Neural cell (in vitro differentiated cells): ENCODE measurements at regions not wholly inside any gene's neighbourhood (a gene's known extent, or its start where the extent isn't known, plus 50 kb on each side); places are given as distances from the start of the nearest gene placed in this dataset.

ENCODE experiments used
- H2AFZ ChIP-seq: fragments of 200-600, 300-800 bp; sonication (generic), shearing (Covaris generic); 2 replicates; pipeline ENCODE4 v1.6.0; 2014; ENCODE audit warnings: low read depth, mild to moderate bottlenecking, antibody characterized with exemption, low read length, moderate library complexity
- H3F3A ChIP-seq: fragments of 200-600 bp; shearing (Covaris generic); 2 replicates; pipeline ENCODE4 v1.6.1; 2016; ENCODE audit warnings: mild to moderate bottlenecking, moderate library complexity, mixed read lengths, antibody characterized with exemption, low read length; ENCODE audit not compliant: insufficient read depth, poor library complexity, severe bottlenecking
- H3K27ac ChIP-seq: fragments of 200-600, 300-800 bp; sonication (generic), shearing (Covaris generic); 2 replicates; pipeline ENCODE4 v1.5.1; 2014; ENCODE audit warnings: mild to moderate bottlenecking, low read length, moderate library complexity
- H3K27me3 ChIP-seq: fragments of 300-800, 200-600 bp; sonication (generic), shearing (Covaris generic); 2 replicates; pipeline ENCODE4 v1.6.0; 2014; ENCODE audit warnings: mild to moderate bottlenecking, low read depth, low read length, moderate library complexity; ENCODE audit not compliant: insufficient read depth
- H3K36me3 ChIP-seq: fragments of 300-800, 200-600 bp; sonication (generic), shearing (Covaris generic); 2 replicates; pipeline ENCODE4 v1.5.1; 2014; ENCODE audit warnings: mild to moderate bottlenecking, antibody characterized with exemption, low read length, moderate library complexity; ENCODE audit not compliant: insufficient read depth
- H3K4me2 ChIP-seq: fragments of 300-800, 200-600 bp; sonication (generic), shearing (Covaris generic); 2 replicates; pipeline ENCODE4 v1.6.0; 2014; ENCODE audit warnings: mild to moderate bottlenecking, low read length
- H3K4me3 ChIP-seq: fragments of 300-800, 200-600 bp; sonication (generic), shearing (Covaris generic); 2 replicates; pipeline ENCODE4 v1.5.1; 2014; ENCODE audit warnings: mild to moderate bottlenecking, low read length, moderate library complexity
- H3K79me2 ChIP-seq: fragments of 200-600 bp; shearing (Covaris generic); replicated peaks from 2 replicates; pipeline ENCODE4 v1.6.0; 2014; ENCODE audit warnings: mild to moderate bottlenecking, low read length, moderate library complexity; ENCODE audit not compliant: insufficient read depth
- H3K9ac ChIP-seq: fragments of 300-800, 200-600 bp; sonication (generic), shearing (Covaris generic); 2 replicates; pipeline ENCODE4 v1.6.1; 2016; ENCODE audit warnings: mild to moderate bottlenecking, low read length, mixed read lengths
- H3K9me2 ChIP-seq: fragments of 200-600 bp; shearing (Covaris generic); 2 replicates; pipeline ENCODE4 v1.6.1; 2016; ENCODE audit warnings: mild to moderate bottlenecking, low read length, mixed read lengths; ENCODE audit not compliant: insufficient read depth
- H3K9me3 ChIP-seq: fragments of 200-600, 300-800 bp; sonication (generic), shearing (Covaris generic); 2 replicates; pipeline ENCODE4 v1.6.1; 2016; ENCODE audit warnings: mild to moderate bottlenecking, mixed run types, low read length, moderate library complexity, mixed read lengths
- H4K20me1 ChIP-seq: fragments of 200-600 bp; shearing (Covaris generic); 2 replicates; pipeline ENCODE4 v1.6.1; 2016; ENCODE audit warnings: mild to moderate bottlenecking, mixed run types; ENCODE audit not compliant: insufficient read depth
- EP300 ChIP-seq: fragments of 450-650 bp; conservative IDR thresholded peaks from 2 replicates; pipeline ENCODE4 v1.6.1; 2014; ENCODE audit warnings: antibody characterized with exemption, mild to moderate bottlenecking, moderate library complexity; ENCODE audit not compliant: poor library complexity, severe bottlenecking
- EZH2 ChIP-seq: fragments of 200-600, 300-800 bp; shearing (Covaris generic), sonication (generic); IDR thresholded peaks from 2 replicates; pipeline ENCODE4 v1.6.1; 2014; ENCODE audit warnings: antibody characterized with exemption, low read length, borderline replicate concordance, mild to moderate bottlenecking; ENCODE audit not compliant: insufficient read depth, poor library complexity, severe bottlenecking
- MXI1 ChIP-seq: fragments of 450-650 bp; conservative IDR thresholded peaks from 2 replicates; pipeline ENCODE4 v1.6.1; 2014; ENCODE audit warnings: antibody characterized with exemption, mild to moderate bottlenecking; ENCODE audit not compliant: poor library complexity, severe bottlenecking
- POLR2AphosphoS5 ChIP-seq: IDR thresholded peaks from 2 replicates; pipeline ENCODE4 v1.6.1; 2012
- RAD21 ChIP-seq: fragments of 450-650 bp; conservative IDR thresholded peaks from 2 replicates; pipeline ENCODE4 v1.6.1; 2014; ENCODE audit warnings: antibody characterized with exemption, mild to moderate bottlenecking, moderate library complexity
- SMC3 ChIP-seq: fragments of 450-650 bp; conservative IDR thresholded peaks from 2 replicates; pipeline ENCODE4 v1.6.1; 2014; ENCODE audit warnings: antibody characterized with exemption, mild to moderate bottlenecking, moderate library complexity; ENCODE audit not compliant: poor library complexity
- TAF1 ChIP-seq: IDR thresholded peaks from 2 replicates; pipeline ENCODE4 v1.6.1; 2012; ENCODE audit warnings: low read depth
- TF ChIP-seq, protein P1 (sequence below): fragments of 450-650 bp; IDR thresholded peaks from 2 replicates; pipeline ENCODE4 v1.5.1; 2014; ENCODE audit warnings: antibody characterized with exemption, mild to moderate bottlenecking, moderate library complexity; ENCODE audit not compliant: poor library complexity, severe bottlenecking
- TF ChIP-seq, protein P2 (sequence below): IDR thresholded peaks from 2 replicates; pipeline ENCODE4 v1.6.1; 2012; ENCODE audit warnings: borderline replicate concordance

DNA sequence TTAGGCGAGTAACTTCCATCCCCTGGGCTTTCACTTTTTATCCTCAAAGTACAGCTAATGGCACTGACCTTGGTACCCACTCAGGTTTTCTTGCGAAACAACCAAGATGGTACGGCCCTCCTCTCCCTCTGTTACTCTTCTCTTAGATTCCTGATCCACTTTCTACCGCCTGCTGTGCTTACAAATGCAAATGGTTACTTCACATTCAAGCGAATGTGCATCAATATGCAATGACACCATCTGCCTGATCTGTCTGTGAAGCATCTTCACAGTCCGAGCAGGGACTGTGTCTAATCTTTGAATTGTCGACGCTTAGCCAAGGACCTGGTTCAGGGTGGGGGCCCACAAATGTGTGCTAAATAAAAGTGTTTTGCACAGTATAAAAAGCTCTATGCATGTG, 112.2 kb downstream of the TRIB2 start:
- Histone ChIP-seq H3K36me3 (no peaks in the 10 kb centered on the region), H3F3A (no peaks in the 10 kb centered on the region), H3K27ac (peak overlapping the region; percentile 42), H4K20me1 (no peaks in the 10 kb centered on the region), H3K79me2 (no peaks in the 10 kb centered on the region), H2AFZ (no peak overlapping the region), H3K9me2 (no peaks in the 10 kb centered on the region), H3K27me3 (no peaks in the 10 kb centered on the region), H3K9me3 (no peaks in the 10 kb centered on the region), H3K4me2 (peak overlapping the region; percentile 42), H3K4me3 (peak overlapping the region; percentile 19), H3K9ac (peak overlapping the region; percentile 13)
- TF ChIP-seq EP300 (no peak), POLR2AphosphoS5 (peak; percentile 26)
- TF ChIP-seq, protein P1, sequence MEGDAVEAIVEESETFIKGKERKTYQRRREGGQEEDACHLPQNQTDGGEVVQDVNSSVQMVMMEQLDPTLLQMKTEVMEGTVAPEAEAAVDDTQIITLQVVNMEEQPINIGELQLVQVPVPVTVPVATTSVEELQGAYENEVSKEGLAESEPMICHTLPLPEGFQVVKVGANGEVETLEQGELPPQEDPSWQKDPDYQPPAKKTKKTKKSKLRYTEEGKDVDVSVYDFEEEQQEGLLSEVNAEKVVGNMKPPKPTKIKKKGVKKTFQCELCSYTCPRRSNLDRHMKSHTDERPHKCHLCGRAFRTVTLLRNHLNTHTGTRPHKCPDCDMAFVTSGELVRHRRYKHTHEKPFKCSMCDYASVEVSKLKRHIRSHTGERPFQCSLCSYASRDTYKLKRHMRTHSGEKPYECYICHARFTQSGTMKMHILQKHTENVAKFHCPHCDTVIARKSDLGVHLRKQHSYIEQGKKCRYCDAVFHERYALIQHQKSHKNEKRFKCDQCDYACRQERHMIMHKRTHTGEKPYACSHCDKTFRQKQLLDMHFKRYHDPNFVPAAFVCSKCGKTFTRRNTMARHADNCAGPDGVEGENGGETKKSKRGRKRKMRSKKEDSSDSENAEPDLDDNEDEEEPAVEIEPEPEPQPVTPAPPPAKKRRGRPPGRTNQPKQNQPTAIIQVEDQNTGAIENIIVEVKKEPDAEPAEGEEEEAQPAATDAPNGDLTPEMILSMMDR = no peak

DNA sequence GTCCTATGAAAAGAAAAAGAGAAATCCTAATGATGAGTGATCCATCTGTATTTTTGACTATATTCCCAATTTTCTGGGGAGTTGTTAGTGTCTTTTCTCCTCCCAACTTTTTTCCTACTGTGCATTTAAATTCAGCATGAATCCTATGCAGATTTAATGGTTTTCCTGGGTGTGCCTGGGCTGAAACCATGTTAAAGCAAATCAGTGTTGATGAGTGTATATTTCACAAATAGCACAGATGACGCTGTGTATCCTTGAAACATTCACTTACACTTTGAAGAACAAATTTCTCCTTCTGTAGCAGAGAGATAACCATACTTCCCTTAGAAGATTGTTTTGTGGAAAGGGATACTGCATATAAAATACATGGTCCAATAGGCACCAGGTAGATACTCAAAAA, 114.3 kb downstream of the TRIB2 start:
- Histone ChIP-seq H3K27me3 (no peaks in the 10 kb centered on the region), H2AFZ (no peak overlapping the region), H4K20me1 (no peaks in the 10 kb centered on the region), H3K9ac (no peak overlapping the region), H3K27ac (no peak overlapping the region), H3K4me3 (no peak overlapping the region), H3K9me2 (no peaks in the 10 kb centered on the region), H3K9me3 (no peaks in the 10 kb centered on the region), H3K36me3 (no peaks in the 10 kb centered on the region), H3F3A (no peaks in the 10 kb centered on the region), H3K79me2 (no peaks in the 10 kb centered on the region), H3K4me2 (no peak overlapping the region)
- TF ChIP-seq TAF1 (no peak), EP300 (peak; percentile 15)

DNA sequence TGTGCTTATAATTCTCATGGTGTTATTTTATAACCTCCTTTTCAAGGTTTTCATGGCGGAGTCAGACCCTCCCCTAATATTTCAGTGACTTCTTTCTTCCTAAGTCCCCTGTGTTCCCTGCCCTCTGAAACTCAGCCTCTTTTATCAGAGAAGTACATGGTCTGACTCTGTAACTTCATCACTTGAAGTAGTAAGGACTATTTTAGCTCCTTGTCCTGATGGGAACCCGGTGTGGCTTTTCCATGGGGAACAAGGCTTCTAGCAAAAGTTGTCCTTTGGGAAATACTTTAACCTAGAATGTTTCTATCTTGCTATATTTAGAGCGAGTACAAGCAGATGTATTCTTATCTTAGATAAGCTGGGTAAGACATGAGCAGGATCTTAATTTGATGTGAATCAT, 117.5 kb downstream of the TRIB2 start:
- H3K27me3 ChIP-seq = no peaks in the 10 kb centered on the region
- no peak overlapping the region for H3K4me2 ChIP-seq
- no peaks in the 10 kb centered on the region for H3K36me3 ChIP-seq
- H3F3A ChIP-seq = no peaks in the 10 kb centered on the region
- no peaks in the 10 kb centered on the region for H4K20me1 ChIP-seq
- no peaks in the 10 kb centered on the region for H3K79me2 ChIP-seq
- H3K4me3 ChIP-seq = no peak overlapping the region
- H3K9me3 ChIP-seq = no peaks in the 10 kb centered on the region
- H3K9me2 ChIP-seq = no peaks in the 10 kb centered on the region
- no peak overlapping the region for H3K27ac ChIP-seq
- no peak overlapping the region for H2AFZ ChIP-seq
- TF ChIP-seq, protein P1 = no peak
- TF ChIP-seq RAD21 (no peak), EZH2 (no peak), EP300 (no peak), MXI1 (no peak), SMC3 (no peak), TAF1 (no peak), POLR2AphosphoS5 (no peak)
- TF ChIP-seq, protein P2, sequence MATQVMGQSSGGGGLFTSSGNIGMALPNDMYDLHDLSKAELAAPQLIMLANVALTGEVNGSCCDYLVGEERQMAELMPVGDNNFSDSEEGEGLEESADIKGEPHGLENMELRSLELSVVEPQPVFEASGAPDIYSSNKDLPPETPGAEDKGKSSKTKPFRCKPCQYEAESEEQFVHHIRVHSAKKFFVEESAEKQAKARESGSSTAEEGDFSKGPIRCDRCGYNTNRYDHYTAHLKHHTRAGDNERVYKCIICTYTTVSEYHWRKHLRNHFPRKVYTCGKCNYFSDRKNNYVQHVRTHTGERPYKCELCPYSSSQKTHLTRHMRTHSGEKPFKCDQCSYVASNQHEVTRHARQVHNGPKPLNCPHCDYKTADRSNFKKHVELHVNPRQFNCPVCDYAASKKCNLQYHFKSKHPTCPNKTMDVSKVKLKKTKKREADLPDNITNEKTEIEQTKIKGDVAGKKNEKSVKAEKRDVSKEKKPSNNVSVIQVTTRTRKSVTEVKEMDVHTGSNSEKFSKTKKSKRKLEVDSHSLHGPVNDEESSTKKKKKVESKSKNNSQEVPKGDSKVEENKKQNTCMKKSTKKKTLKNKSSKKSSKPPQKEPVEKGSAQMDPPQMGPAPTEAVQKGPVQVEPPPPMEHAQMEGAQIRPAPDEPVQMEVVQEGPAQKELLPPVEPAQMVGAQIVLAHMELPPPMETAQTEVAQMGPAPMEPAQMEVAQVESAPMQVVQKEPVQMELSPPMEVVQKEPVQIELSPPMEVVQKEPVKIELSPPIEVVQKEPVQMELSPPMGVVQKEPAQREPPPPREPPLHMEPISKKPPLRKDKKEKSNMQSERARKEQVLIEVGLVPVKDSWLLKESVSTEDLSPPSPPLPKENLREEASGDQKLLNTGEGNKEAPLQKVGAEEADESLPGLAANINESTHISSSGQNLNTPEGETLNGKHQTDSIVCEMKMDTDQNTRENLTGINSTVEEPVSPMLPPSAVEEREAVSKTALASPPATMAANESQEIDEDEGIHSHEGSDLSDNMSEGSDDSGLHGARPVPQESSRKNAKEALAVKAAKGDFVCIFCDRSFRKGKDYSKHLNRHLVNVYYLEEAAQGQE = no peak
- H3K9ac ChIP-seq = no peak overlapping the region
